IMR-90 (cell line): ENCODE measurements at regions not wholly inside any gene's neighbourhood (a gene's known extent, or its start where the extent isn't known, plus 50 kb on each side); places are given as distances from the start of the nearest gene placed in this dataset.

Source experiments
- ATAC-seq: fragments of 200-7000 bp; cut with Tn5 transposase; 2 replicates; pipeline ENCODE4 v1.9.1; 2020; ENCODE audit warnings: low read depth, mild to moderate bottlenecking, moderate library complexity
- BruUV-seq: library from RNA; stranded (reverse); fragments of 400-500 nt; replicated peaks from 2 replicates; lab custom pipeline; 2021; lab: Mats Ljungman, UMichigan
- CTCF ChIA-PET: fragments of 300-600 bp; formaldehyde crosslinking; extraction: SDS; loops from one replicate; lab custom pipeline; 2021; ENCODE audit warnings: antibody characterized with exemption; lab: Yijun Ruan, JAX
- POLR2A ChIA-PET: fragments of 300-600 bp; sonication (Branson Sonifier 250); formaldehyde crosslinking; loops from one replicate; lab custom pipeline; 2022; ENCODE audit warnings: antibody characterized with exemption; ENCODE audit not compliant: unreplicated experiment; lab: Charles Lee
- DNase-seq: peaks from one replicate; pipeline ENCODE4 v3.0.0; 2013
- H2AFZ ChIP-seq: replicated peaks from 2 replicates; pipeline ENCODE3; 2013; ENCODE audit warnings: low read length, mild to moderate bottlenecking; ENCODE audit not compliant: poor library complexity
- H2AK5ac ChIP-seq: 2 replicates; pipeline ENCODE4 v1.6.1; 2013; ENCODE audit warnings: low read depth, low read length, inconsistent platforms
- H2AK9ac ChIP-seq: replicated peaks from 2 replicates; pipeline ENCODE3; 2013; ENCODE audit warnings: mild to moderate bottlenecking, low read depth, low read length, moderate library complexity; ENCODE audit not compliant: poor library complexity
- H2BK120ac ChIP-seq: 2 replicates; pipeline ENCODE4 v1.6.1; 2013; ENCODE audit warnings: low read depth, low read length, inconsistent platforms
- H2BK15ac ChIP-seq: 3 replicates; pipeline ENCODE4 v1.6.1; 2013; ENCODE audit warnings: low read depth, low read length, inconsistent platforms
- H2BK20ac ChIP-seq: 2 replicates; pipeline ENCODE4 v1.6.1; 2013; ENCODE audit warnings: low read depth, mild to moderate bottlenecking, inconsistent platforms, low read length, moderate library complexity
- H2BK5ac ChIP-seq: 2 replicates; pipeline ENCODE4 v1.6.1; 2013; ENCODE audit warnings: mild to moderate bottlenecking, low read depth, low read length, inconsistent platforms; ENCODE audit not compliant: poor library complexity, severe bottlenecking
- H3K14ac ChIP-seq: replicated peaks from 2 replicates; pipeline ENCODE4 v1.6.1; 2013; ENCODE audit warnings: low read depth, low read length, inconsistent platforms
- H3K18ac ChIP-seq: 2 replicates; pipeline ENCODE4 v1.6.1; 2013; ENCODE audit warnings: low read depth, low read length, control low read depth
- H3K23ac ChIP-seq: 2 replicates; pipeline ENCODE4 v1.6.1; 2013; ENCODE audit warnings: low read depth, low read length, inconsistent platforms
- H3K27ac ChIP-seq: 2 replicates; pipeline ENCODE4 v1.5.1; 2013; ENCODE audit warnings: mild to moderate bottlenecking, control low read depth, low read length; ENCODE audit not compliant: insufficient read depth
- H3K27me3 ChIP-seq: 2 replicates; pipeline ENCODE4 v1.6.1; 2013; ENCODE audit warnings: low read length; ENCODE audit not compliant: control insufficient read depth, insufficient read depth
- H3K36me3 ChIP-seq: 2 replicates; pipeline ENCODE4 v1.6.1; 2013; ENCODE audit warnings: low read length, mixed read lengths; ENCODE audit not compliant: control insufficient read depth, insufficient read depth
- H3K4ac ChIP-seq: 2 replicates; pipeline ENCODE4 v1.6.1; 2013; ENCODE audit warnings: low read depth, low read length, inconsistent platforms
- H3K4me1 ChIP-seq: 2 replicates; pipeline ENCODE4 v1.6.1; 2013; ENCODE audit warnings: low read length, mixed read lengths; ENCODE audit not compliant: control insufficient read depth, insufficient read depth
- H3K4me2 ChIP-seq: 2 replicates; pipeline ENCODE4 v1.6.1; 2013; ENCODE audit warnings: low read depth, mild to moderate bottlenecking, control low read depth, low read length, moderate library complexity
- H3K4me3 ChIP-seq: 2 replicates; pipeline ENCODE4 v1.5.1; 2013; ENCODE audit warnings: low read depth, mild to moderate bottlenecking, control low read depth, low read length, moderate library complexity; ENCODE audit not compliant: insufficient read depth
- H3K56ac ChIP-seq: 2 replicates; pipeline ENCODE4 v1.6.1; 2013; ENCODE audit warnings: low read length, inconsistent platforms; ENCODE audit not compliant: insufficient read depth; ENCODE audit errors: extremely low read depth
- H3K79me1 ChIP-seq, 2 experiments: 2 replicates each; pipeline ENCODE4 v1.6.1; 2013; ENCODE audit warnings: low read length in 2 of 2, inconsistent platforms in 1 of 2, low read depth in 1 of 2
- H3K9ac ChIP-seq: 2 replicates; pipeline ENCODE4 v1.6.1; 2013; ENCODE audit warnings: low read depth, low read length, control low read depth
- H3K9me1 ChIP-seq: 2 replicates; pipeline ENCODE4 v1.6.1; 2013; ENCODE audit warnings: low read length, inconsistent platforms; ENCODE audit not compliant: insufficient read depth
- H3K9me3 ChIP-seq: 2 replicates; pipeline ENCODE4 v1.6.1; 2013; ENCODE audit warnings: low read length; ENCODE audit not compliant: control insufficient read depth, insufficient read depth
- H4K20me1 ChIP-seq: 2 replicates; pipeline ENCODE4 v1.6.1; 2013; ENCODE audit warnings: low read length, inconsistent platforms; ENCODE audit not compliant: insufficient read depth
- H4K5ac ChIP-seq: 2 replicates; pipeline ENCODE4 v1.6.1; 2013; ENCODE audit warnings: mild to moderate bottlenecking, low read depth, low read length, control low read depth
- H4K8ac ChIP-seq, 2 experiments: 2 replicates each; pipeline ENCODE4 v1.6.1; 2013; ENCODE audit warnings: low read depth in 2 of 2, low read length in 2 of 2, control low read depth in 1 of 2, inconsistent platforms in 1 of 2
- H4K91ac ChIP-seq: 2 replicates; pipeline ENCODE4 v1.6.1; 2013; ENCODE audit warnings: low read depth, low read length, inconsistent platforms; ENCODE audit not compliant: insufficient read depth
- BHLHE40 ChIP-seq: fragments of 150-350 bp; IDR thresholded peaks from 2 replicates; pipeline ENCODE4 v1.6.1; 2016; ENCODE audit warnings: mild to moderate bottlenecking, low read depth, low read length
- CHD1 ChIP-seq: IDR thresholded peaks from 2 replicates; pipeline ENCODE4 v1.6.1; 2012; ENCODE audit warnings: low read depth, low read length, improper control_type of control experiment
- FOS ChIP-seq: fragments of 150-350 bp; IDR thresholded peaks from 2 replicates; pipeline ENCODE4 v1.6.1; 2016; ENCODE audit warnings: low read depth, low read length
- MAFK ChIP-seq: IDR thresholded peaks from 2 replicates; pipeline ENCODE4 v1.6.1; 2012; ENCODE audit warnings: low read depth, low read length, improper control_type of control experiment
- MAZ ChIP-seq: IDR thresholded peaks from 2 replicates; pipeline ENCODE4 v1.6.1; 2012; ENCODE audit warnings: low read depth, mild to moderate bottlenecking, low read length, improper control_type of control experiment, moderate library complexity, borderline replicate concordance
- NFE2L2 ChIP-seq: fragments of 150-350 bp; IDR thresholded peaks from 2 replicates; pipeline ENCODE4 v1.6.1; 2016; ENCODE audit warnings: low read depth, mild to moderate bottlenecking, low read length
- RAD21 ChIP-seq: IDR thresholded peaks from 2 replicates; pipeline ENCODE4 v1.6.1; 2012; ENCODE audit warnings: low read length, improper control_type of control experiment
- RCOR1 ChIP-seq: IDR thresholded peaks from 2 replicates; pipeline ENCODE4 v1.6.1; 2012; ENCODE audit warnings: mild to moderate bottlenecking, low read length, improper control_type of control experiment; ENCODE audit not compliant: insufficient replicate concordance
- RFX5 ChIP-seq: IDR thresholded peaks from 2 replicates; pipeline ENCODE4 v1.8.0; 2012; ENCODE audit warnings: low read depth, mild to moderate bottlenecking, low read length, moderate library complexity
- SMC3 ChIP-seq: fragments of 150-350 bp; IDR thresholded peaks from 2 replicates; pipeline ENCODE4 v1.6.1; 2016; ENCODE audit warnings: low read depth, mild to moderate bottlenecking, antibody characterized with exemption, low read length, moderate library complexity
- WGBS, 2 experiments: methylation state at CpG; one replicate each; pipeline versions ENCODE4 v1.1.5 to v1.1.7; 2013; ENCODE audit warnings: missing lambda C conversion rate in 2 of 2; ENCODE audit not compliant: insufficient read length in 1 of 2; ENCODE audit errors: extremely low coverage in 2 of 2; 5-methylcytosine and 5-hydroxymethylcytosine counted together
- dilution Hi-C: fragments of 300-500 bp; cut with HindIII; formaldehyde crosslinking; loops from one replicate; pipeline ENCODE4 v1.14.3; 2018; ENCODE audit warnings: low sequenced_read_pairs; ENCODE audit not compliant: unreplicated experiment
- in situ Hi-C: fragments of 300-500 bp; cut with MboI; formaldehyde crosslinking; loops from 3 replicates; pipeline ENCODE4 v1.14.3; 2019; ENCODE audit warnings: low sequenced_read_pairs, inconsistent platforms, mixed read lengths
- intact Hi-C: fragments of 100-400 bp; cut with micrococcal nuclease; formaldehyde crosslinking; loops from 2 replicates; pipeline ENCODE4 v1.10.0; 2022
- TF ChIP-seq, protein P1 (sequence below): conservative IDR thresholded peaks from 2 replicates; pipeline ENCODE4 v1.5.1; 2012; ENCODE audit warnings: mild to moderate bottlenecking, low read depth, low read length, improper control_type of control experiment
- TF ChIP-seq, protein P2 (sequence below): fragments of 150-350 bp; IDR thresholded peaks from 2 replicates; pipeline ENCODE4 v1.6.1; 2016; ENCODE audit warnings: low read depth, mild to moderate bottlenecking, low read length, moderate library complexity, borderline replicate concordance

- dilution Hi-C loops (no loop called here), intact Hi-C loops (no loop called here)
Measured at GRCh38 chr6:135600931-135601330, 103.4 kb upstream of the AHI1 start.

More at GRCh38 chr6:135600931-135601330, 103.4 kb upstream of the AHI1 start:
- Histone ChIP-seq H3K18ac (no peak overlapping the region), H3K56ac (no peak overlapping the region), H4K91ac (no peak overlapping the region), H2AK9ac (no peak overlapping the region), H4K20me1 (no peaks in the 10 kb centered on the region), H3K9me3 (no peaks in the 10 kb centered on the region), H2BK20ac (no peak overlapping the region), H3K36me3 (no peaks in the 10 kb centered on the region), H3K14ac (no peak overlapping the region), H2BK5ac (no peak overlapping the region), H3K27ac (no peak overlapping the region), H3K4me2 (no peak overlapping the region), H2AK5ac (no peak overlapping the region), H3K79me1 (no peaks in the 10 kb centered on the region), H2AFZ (no peak overlapping the region), H3K4me3 (no peak overlapping the region), H3K27me3 (no peaks in the 10 kb centered on the region), H3K4ac (no peak overlapping the region), H2BK15ac (no peak overlapping the region), H3K23ac (no peak overlapping the region), H4K8ac (no peak overlapping the region), H3K9ac (no peak overlapping the region), H3K4me1 (no peaks in the 10 kb centered on the region), H4K5ac (no peak overlapping the region), H3K9me1 (no peaks in the 10 kb centered on the region), H2BK120ac (no peak overlapping the region)
- in situ Hi-C loops = no loop called here
- no peak for TF ChIP-seq CHD1
- TF ChIP-seq, protein P1, sequence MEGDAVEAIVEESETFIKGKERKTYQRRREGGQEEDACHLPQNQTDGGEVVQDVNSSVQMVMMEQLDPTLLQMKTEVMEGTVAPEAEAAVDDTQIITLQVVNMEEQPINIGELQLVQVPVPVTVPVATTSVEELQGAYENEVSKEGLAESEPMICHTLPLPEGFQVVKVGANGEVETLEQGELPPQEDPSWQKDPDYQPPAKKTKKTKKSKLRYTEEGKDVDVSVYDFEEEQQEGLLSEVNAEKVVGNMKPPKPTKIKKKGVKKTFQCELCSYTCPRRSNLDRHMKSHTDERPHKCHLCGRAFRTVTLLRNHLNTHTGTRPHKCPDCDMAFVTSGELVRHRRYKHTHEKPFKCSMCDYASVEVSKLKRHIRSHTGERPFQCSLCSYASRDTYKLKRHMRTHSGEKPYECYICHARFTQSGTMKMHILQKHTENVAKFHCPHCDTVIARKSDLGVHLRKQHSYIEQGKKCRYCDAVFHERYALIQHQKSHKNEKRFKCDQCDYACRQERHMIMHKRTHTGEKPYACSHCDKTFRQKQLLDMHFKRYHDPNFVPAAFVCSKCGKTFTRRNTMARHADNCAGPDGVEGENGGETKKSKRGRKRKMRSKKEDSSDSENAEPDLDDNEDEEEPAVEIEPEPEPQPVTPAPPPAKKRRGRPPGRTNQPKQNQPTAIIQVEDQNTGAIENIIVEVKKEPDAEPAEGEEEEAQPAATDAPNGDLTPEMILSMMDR = no peak
- TF ChIP-seq, protein P2, sequence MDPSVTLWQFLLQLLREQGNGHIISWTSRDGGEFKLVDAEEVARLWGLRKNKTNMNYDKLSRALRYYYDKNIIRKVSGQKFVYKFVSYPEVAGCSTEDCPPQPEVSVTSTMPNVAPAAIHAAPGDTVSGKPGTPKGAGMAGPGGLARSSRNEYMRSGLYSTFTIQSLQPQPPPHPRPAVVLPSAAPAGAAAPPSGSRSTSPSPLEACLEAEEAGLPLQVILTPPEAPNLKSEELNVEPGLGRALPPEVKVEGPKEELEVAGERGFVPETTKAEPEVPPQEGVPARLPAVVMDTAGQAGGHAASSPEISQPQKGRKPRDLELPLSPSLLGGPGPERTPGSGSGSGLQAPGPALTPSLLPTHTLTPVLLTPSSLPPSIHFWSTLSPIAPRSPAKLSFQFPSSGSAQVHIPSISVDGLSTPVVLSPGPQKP = no peak
- no peak for TF ChIP-seq RAD21
- no peak for TF ChIP-seq MAZ
- no peak for TF ChIP-seq SMC3
- TF ChIP-seq MAFK = no peak
- no peak for TF ChIP-seq FOS
- no peak for TF ChIP-seq NFE2L2
- TF ChIP-seq BHLHE40 = no peak
- TF ChIP-seq RCOR1 = no peak
- no peak for TF ChIP-seq RFX5
- no TSS peak for BruUV-seq
- ATAC-seq (no peak), DNase-seq (no peak)
- no CpG with 5 or more reads among the region's 4 CpGs for WGBS, 2 experiments
- ChIA-PET CTCF (no interaction called here), POLR2A (no interaction called here)
